SK-N-SH (cell line): ENCODE measurements at regions not wholly inside any gene's neighbourhood (a gene's known extent, or its start where the extent isn't known, plus 50 kb on each side); places are given as distances from the start of the nearest gene placed in this dataset.

Source experiments
- CTCF ChIA-PET: fragments of 300-600, 350-600 bp; formaldehyde crosslinking; extraction: SDS; loops from one replicate; lab custom pipeline; 2021; lab: Yijun Ruan, JAX
- POLR2A ChIA-PET: fragments of 350-600 bp; sonication (Branson Sonifier 250); formaldehyde crosslinking; extraction: SDS; loops from one replicate; lab custom pipeline; 2020; ENCODE audit warnings: antibody characterized with exemption, inconsistent platforms; lab: Yijun Ruan, JAX
- DNase-seq: peaks from one replicate; pipeline ENCODE4 v3.0.0; 2012
- H2AFZ ChIP-seq: fragments of 200-600 bp; sonication (generic); 2 replicates; pipeline ENCODE4 v1.8.1; 2016; ENCODE audit warnings: antibody characterized with exemption, mild to moderate bottlenecking, low read depth
- H3F3A ChIP-seq: fragments of 200-600 bp; sonication (generic); replicated peaks from 2 replicates; pipeline ENCODE3; 2016; ENCODE audit warnings: antibody characterized with exemption, mild to moderate bottlenecking; ENCODE audit not compliant: insufficient read depth
- H3K27ac ChIP-seq, 2 experiments: fragments of 200-500 bp in 1 of 2; fragments of 200-600 bp in 1 of 2; sonication (Bioruptor generic) in 1 of 2; sonication (generic), shearing (Covaris generic) in 1 of 2; 2 replicates each; pipeline versions ENCODE4 v1.5.1 to v1.6.1; 2014 to 2016; ENCODE audit warnings: low read depth in 2 of 2, inconsistent platforms in 1 of 2, low read length in 1 of 2, mild to moderate bottlenecking in 1 of 2, mixed read lengths in 1 of 2
- H3K27me3 ChIP-seq: fragments of 200-600 bp; sonication (generic), shearing (Covaris generic); 2 replicates; pipeline ENCODE4 v1.6.1; 2016; ENCODE audit warnings: mixed run types; ENCODE audit not compliant: insufficient read depth
- H3K36me3 ChIP-seq, 2 experiments: fragments of 200-500 bp in 1 of 2; fragments of 200-600 bp in 1 of 2; sonication (Bioruptor generic) in 1 of 2; sonication (generic) in 1 of 2; replicated peaks in 1 of 2; 2 replicates each; pipeline versions ENCODE3 to v1.5.1; 2014 to 2016; ENCODE audit warnings: low read length in 1 of 2, mild to moderate bottlenecking in 1 of 2; ENCODE audit not compliant: insufficient read depth in 2 of 2, control insufficient read depth in 1 of 2
- H3K4me1 ChIP-seq, 2 experiments: fragments of 200-500 bp in 1 of 2; fragments of 200-600 bp in 1 of 2; sonication (Bioruptor generic) in 1 of 2; sonication (generic), shearing (Covaris generic) in 1 of 2; 2 replicates each; pipeline versions ENCODE4 v1.5.1 to v1.6.1; 2014 to 2016; ENCODE audit warnings: low read depth in 1 of 2, low read length in 1 of 2, mixed run types in 1 of 2; ENCODE audit not compliant: insufficient read depth in 2 of 2, control insufficient read depth in 1 of 2
- H3K4me2 ChIP-seq: fragments of 200-600 bp; sonication (generic), shearing (Covaris generic); 2 replicates; pipeline ENCODE4 v1.6.1; 2017; ENCODE audit warnings: mixed run types
- H3K4me3 ChIP-seq, 2 experiments: fragments of 200-500 bp in 1 of 2; fragments of 200-600 bp in 1 of 2; sonication (Bioruptor generic) in 1 of 2; sonication (generic), shearing (Covaris generic) in 1 of 2; 2 replicates each; pipeline versions ENCODE4 v1.5.1 to v1.8.1; 2014 to 2016; ENCODE audit warnings: low read depth in 2 of 2, inconsistent platforms in 1 of 2, low read length in 1 of 2, mild to moderate bottlenecking in 1 of 2, mixed read lengths in 1 of 2, moderate library complexity in 1 of 2
- H3K79me2 ChIP-seq: fragments of 200-600 bp; sonication (generic); 2 replicates; pipeline ENCODE4 v1.8.1; 2017; ENCODE audit warnings: mild to moderate bottlenecking; ENCODE audit not compliant: insufficient read depth
- H3K9ac ChIP-seq: fragments of 200-600 bp; sonication (generic); 2 replicates; pipeline ENCODE4 v1.6.1; 2017; ENCODE audit warnings: mixed run types
- H3K9me2 ChIP-seq: fragments of 200-600 bp; sonication (generic); 2 replicates; pipeline ENCODE4 v1.6.1; 2017; ENCODE audit warnings: mixed run types
- H3K9me3 ChIP-seq: fragments of 200-600 bp; sonication (generic); 2 replicates; pipeline ENCODE4 v1.6.1; 2017; ENCODE audit warnings: mixed run types, mild to moderate bottlenecking, moderate library complexity
- H4K20me1 ChIP-seq: fragments of 200-600 bp; sonication (generic); 2 replicates; pipeline ENCODE4 v1.6.1; 2017; ENCODE audit warnings: mild to moderate bottlenecking, mixed run types; ENCODE audit not compliant: insufficient read depth
- CHD2 ChIP-seq: fragments of 150-350 bp; IDR thresholded peaks from 2 replicates; pipeline ENCODE4 v1.6.1; 2018; ENCODE audit warnings: low read length; ENCODE audit not compliant: partially characterized antibody
- EZH2phosphoT487 ChIP-seq: fragments of 200-600 bp; sonication (generic); IDR thresholded peaks from 2 replicates; pipeline ENCODE4 v1.6.1; 2017; ENCODE audit warnings: low read depth, mixed run types, mild to moderate bottlenecking, antibody characterized with exemption, moderate library complexity, borderline replicate concordance
- FOSL2 ChIP-seq: IDR thresholded peaks from 2 replicates; pipeline ENCODE4 v1.4.0; 2012; ENCODE audit warnings: low read depth, mild to moderate bottlenecking, moderate library complexity, borderline replicate concordance
- FOXM1 ChIP-seq: IDR thresholded peaks from 2 replicates; pipeline ENCODE4 v1.4.0; 2012; ENCODE audit warnings: low read depth, mild to moderate bottlenecking
- GATA2 ChIP-seq: sonication (generic); formaldehyde crosslinking; IDR thresholded peaks from 2 replicates; pipeline ENCODE4 v1.5.0; 2020; ENCODE audit warnings: mild to moderate bottlenecking, missing genetic modification reagents
- MXI1 ChIP-seq: IDR thresholded peaks from 2 replicates; pipeline ENCODE4 v1.6.1; 2012; ENCODE audit warnings: mild to moderate bottlenecking, low read depth, low read length, improper control_type of control experiment
- RFX5 ChIP-seq: IDR thresholded peaks from 2 replicates; pipeline ENCODE4 v1.6.1; 2012; ENCODE audit warnings: mild to moderate bottlenecking, improper control_type of control experiment, low read length
- SMC3 ChIP-seq: IDR thresholded peaks from 2 replicates; pipeline ENCODE4 v1.6.1; 2012; ENCODE audit warnings: low read depth, low read length, improper control_type of control experiment
- YY1 ChIP-seq: IDR thresholded peaks from 2 replicates; pipeline ENCODE4 v1.4.0; 2012; ENCODE audit warnings: low read depth, mild to moderate bottlenecking
- WGBS: methylation state at CpG from one replicate; pipeline ENCODE4 v1.1.6; 2017; ENCODE audit warnings: low lambda C conversion rate; 5-methylcytosine and 5-hydroxymethylcytosine counted together
- TF ChIP-seq, protein P1 (sequence below): IDR thresholded peaks from 2 replicates; pipeline ENCODE4 v1.4.0; 2012; ENCODE audit warnings: low read depth, borderline replicate concordance
- TF ChIP-seq, protein P2 (sequence below): fragments of 150-350 bp; IDR thresholded peaks from 2 replicates; pipeline ENCODE4 v1.6.1; 2016; ENCODE audit warnings: mild to moderate bottlenecking, low read depth, low read length
- TF ChIP-seq, protein P3 (sequence below): IDR thresholded peaks from 2 replicates; pipeline ENCODE4 v1.4.0; 2012; ENCODE audit warnings: low read depth, borderline replicate concordance
- TF ChIP-seq, protein P4 (sequence below): fragments of 200-600 bp; sonication (generic); IDR thresholded peaks from 2 replicates; pipeline ENCODE4 v1.6.1; 2017; ENCODE audit warnings: antibody characterized with exemption, mild to moderate bottlenecking, moderate library complexity

DNA sequence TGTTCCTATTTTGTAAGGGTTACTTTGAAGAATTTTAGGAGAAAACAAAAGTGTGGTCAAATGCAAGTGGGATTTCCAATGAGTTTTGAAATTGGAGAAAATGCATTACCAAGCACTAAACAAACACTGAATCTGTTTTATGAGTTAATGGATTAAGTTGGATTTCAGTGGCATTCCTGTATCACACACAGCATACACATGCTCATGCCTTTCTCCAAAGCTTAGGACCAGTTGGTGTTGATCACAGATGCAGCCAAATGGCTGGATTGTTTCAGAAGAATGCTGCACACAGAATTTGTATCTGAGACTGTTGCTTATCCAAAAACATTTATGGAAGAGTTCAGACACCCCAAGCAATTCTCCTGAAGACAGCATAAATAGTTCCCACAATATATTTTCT lies 611.1 kb downstream of the ACTL7B start:
- Histone ChIP-seq H3K27me3 (no peaks in the 10 kb centered on the region), H4K20me1 (no peaks in the 10 kb centered on the region)
- CTCF ChIA-PET: no interaction called here

DNA sequence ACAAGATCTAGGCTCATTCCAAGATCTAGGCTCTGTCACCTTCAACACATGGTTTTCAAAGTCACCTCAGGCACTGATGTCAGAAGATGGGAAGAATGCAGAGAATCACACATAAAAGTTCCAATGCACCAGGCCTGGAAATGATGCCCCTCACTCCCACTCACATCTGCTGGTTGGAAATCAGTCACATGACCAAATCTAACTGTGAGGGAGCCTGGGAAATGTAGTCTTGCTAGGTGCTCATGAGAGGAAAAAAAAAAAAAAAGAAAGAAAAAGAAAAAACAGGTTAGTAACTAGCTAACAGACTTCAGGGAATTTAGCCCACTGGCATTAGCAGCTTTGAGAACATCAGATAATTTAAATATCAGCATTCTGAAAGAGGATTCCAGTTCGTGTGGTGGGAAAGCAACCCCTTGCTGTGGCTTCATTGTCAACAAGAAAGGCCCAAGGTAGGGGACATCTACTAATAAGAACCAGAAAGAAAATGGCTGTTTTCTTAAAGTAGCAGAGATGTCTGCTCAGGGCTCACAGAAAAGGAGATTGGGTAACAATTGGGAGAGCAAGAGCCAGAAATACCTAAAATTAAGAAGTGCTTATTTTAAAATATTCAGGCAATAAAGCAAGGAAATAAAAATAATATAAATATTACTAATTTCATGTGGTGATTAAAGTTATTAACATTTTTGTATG lies 614.3 kb downstream of the ACTL7B start:
- Histone ChIP-seq H3K79me2 (no peaks in the 10 kb centered on the region), H3K9me2 (no peaks in the 10 kb centered on the region), H3K9ac (no peak overlapping the region), H3K36me3 (no peaks in the 10 kb centered on the region), H3K4me1 (no peaks in the 10 kb centered on the region), H3F3A (no peaks in the 10 kb centered on the region), H3K9me3 (no peaks in the 10 kb centered on the region), H3K4me3 (no peak overlapping the region), H3K27ac (no peak overlapping the region), H3K4me2 (no peak overlapping the region), H2AFZ (no peak overlapping the region), H4K20me1 (no peaks in the 10 kb centered on the region), H3K27me3 (no peaks in the 10 kb centered on the region)
- no peak for DNase-seq
- CTCF ChIA-PET: no interaction called here
- TF ChIP-seq, protein P1, sequence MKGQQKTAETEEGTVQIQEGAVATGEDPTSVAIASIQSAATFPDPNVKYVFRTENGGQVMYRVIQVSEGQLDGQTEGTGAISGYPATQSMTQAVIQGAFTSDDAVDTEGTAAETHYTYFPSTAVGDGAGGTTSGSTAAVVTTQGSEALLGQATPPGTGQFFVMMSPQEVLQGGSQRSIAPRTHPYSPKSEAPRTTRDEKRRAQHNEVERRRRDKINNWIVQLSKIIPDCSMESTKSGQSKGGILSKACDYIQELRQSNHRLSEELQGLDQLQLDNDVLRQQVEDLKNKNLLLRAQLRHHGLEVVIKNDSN: peak; percentile 52; the same call in 1 of the 2 replicates
- no peak for TF ChIP-seq YY1
- 0% methylated on average over 1 of the region's 1 CpG for WGBS
- POLR2A ChIA-PET: no interaction called here

More for the DNA sequence above, 611.1 kb downstream of the ACTL7B start:
- H3K27ac ChIP-seq: no peak overlapping the region
- DNase-seq: no peak
- no peak overlapping the region for H3K4me3 ChIP-seq
- H3K36me3 ChIP-seq: no peaks in the 10 kb centered on the region
- POLR2A ChIA-PET: no interaction called here
- H2AFZ ChIP-seq: no peak overlapping the region
- no peaks in the 10 kb centered on the region for H3K79me2 ChIP-seq
- H3K4me2 ChIP-seq: no peak overlapping the region
- H3F3A ChIP-seq: no peaks in the 10 kb centered on the region
- no peaks in the 10 kb centered on the region for H3K9me2 ChIP-seq
- TF ChIP-seq RFX5: no peak
- TF ChIP-seq, protein P2, sequence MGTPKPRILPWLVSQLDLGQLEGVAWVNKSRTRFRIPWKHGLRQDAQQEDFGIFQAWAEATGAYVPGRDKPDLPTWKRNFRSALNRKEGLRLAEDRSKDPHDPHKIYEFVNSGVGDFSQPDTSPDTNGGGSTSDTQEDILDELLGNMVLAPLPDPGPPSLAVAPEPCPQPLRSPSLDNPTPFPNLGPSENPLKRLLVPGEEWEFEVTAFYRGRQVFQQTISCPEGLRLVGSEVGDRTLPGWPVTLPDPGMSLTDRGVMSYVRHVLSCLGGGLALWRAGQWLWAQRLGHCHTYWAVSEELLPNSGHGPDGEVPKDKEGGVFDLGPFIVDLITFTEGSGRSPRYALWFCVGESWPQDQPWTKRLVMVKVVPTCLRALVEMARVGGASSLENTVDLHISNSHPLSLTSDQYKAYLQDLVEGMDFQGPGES: no peak
- no peak for TF ChIP-seq CHD2
- TF ChIP-seq, protein P3, sequence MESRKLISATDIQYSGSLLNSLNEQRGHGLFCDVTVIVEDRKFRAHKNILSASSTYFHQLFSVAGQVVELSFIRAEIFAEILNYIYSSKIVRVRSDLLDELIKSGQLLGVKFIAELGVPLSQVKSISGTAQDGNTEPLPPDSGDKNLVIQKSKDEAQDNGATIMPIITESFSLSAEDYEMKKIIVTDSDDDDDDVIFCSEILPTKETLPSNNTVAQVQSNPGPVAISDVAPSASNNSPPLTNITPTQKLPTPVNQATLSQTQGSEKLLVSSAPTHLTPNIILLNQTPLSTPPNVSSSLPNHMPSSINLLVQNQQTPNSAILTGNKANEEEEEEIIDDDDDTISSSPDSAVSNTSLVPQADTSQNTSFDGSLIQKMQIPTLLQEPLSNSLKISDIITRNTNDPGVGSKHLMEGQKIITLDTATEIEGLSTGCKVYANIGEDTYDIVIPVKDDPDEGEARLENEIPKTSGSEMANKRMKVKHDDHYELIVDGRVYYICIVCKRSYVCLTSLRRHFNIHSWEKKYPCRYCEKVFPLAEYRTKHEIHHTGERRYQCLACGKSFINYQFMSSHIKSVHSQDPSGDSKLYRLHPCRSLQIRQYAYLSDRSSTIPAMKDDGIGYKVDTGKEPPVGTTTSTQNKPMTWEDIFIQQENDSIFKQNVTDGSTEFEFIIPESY: no peak
- no peak for TF ChIP-seq FOXM1
- TF ChIP-seq SMC3: no peak
- TF ChIP-seq MXI1: no peak
- no peak for TF ChIP-seq FOSL2
- TF ChIP-seq, protein P4, sequence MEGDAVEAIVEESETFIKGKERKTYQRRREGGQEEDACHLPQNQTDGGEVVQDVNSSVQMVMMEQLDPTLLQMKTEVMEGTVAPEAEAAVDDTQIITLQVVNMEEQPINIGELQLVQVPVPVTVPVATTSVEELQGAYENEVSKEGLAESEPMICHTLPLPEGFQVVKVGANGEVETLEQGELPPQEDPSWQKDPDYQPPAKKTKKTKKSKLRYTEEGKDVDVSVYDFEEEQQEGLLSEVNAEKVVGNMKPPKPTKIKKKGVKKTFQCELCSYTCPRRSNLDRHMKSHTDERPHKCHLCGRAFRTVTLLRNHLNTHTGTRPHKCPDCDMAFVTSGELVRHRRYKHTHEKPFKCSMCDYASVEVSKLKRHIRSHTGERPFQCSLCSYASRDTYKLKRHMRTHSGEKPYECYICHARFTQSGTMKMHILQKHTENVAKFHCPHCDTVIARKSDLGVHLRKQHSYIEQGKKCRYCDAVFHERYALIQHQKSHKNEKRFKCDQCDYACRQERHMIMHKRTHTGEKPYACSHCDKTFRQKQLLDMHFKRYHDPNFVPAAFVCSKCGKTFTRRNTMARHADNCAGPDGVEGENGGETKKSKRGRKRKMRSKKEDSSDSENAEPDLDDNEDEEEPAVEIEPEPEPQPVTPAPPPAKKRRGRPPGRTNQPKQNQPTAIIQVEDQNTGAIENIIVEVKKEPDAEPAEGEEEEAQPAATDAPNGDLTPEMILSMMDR: no peak
- no peak for TF ChIP-seq GATA2 (CRISPR knock-in tag)
- no peak for TF ChIP-seq EZH2phosphoT487
- no peaks in the 10 kb centered on the region for H3K4me1 ChIP-seq
- H3K9me3 ChIP-seq: no peaks in the 10 kb centered on the region
- no peak overlapping the region for H3K9ac ChIP-seq
